ENCODE measurements at regions not wholly inside any gene's neighbourhood (a gene's known extent, or its start where the extent isn't known, plus 50 kb on each side); places are given as distances from the start of the nearest gene placed in this dataset.

- ChIA-PET CTCF (no interaction called here), POLR2A (no interaction called here)
- no peaks in the 10 kb centered on the region for H3K36me3 ChIP-seq (ENCODE audit: control insufficient read depth, insufficient read depth, low read length)
- no peak for DNase-seq (ENCODE audit: low read depth)
- H3K27me3 ChIP-seq (ENCODE audit: control insufficient read depth, insufficient read depth, low read length) = no peaks in the 10 kb centered on the region
- no peak for TF ChIP-seq CTCF (IDR thresholded peaks at IDR 0.05; ENCODE audit: insufficient read depth, low read depth, low read length)
- no peak overlapping the region for H3K4me3 ChIP-seq (ENCODE audit: low read depth, low read length)
Measured at GRCh38 chr2:140013545-140014203, 1233.5 kb upstream of the NXPH2 start.

- no peaks in the 10 kb centered on the region for H3K27me3 ChIP-seq (ENCODE audit: control insufficient read depth, insufficient read depth, low read length)
- DNase-seq (ENCODE audit: low read depth) = no peak
- no peak for TF ChIP-seq CTCF (IDR thresholded peaks at IDR 0.05; ENCODE audit: insufficient read depth, low read depth, low read length)
- ChIA-PET CTCF (no interaction called here), POLR2A (no interaction called here)
- H3K4me3 ChIP-seq (ENCODE audit: low read depth, low read length) = no peak overlapping the region
- H3K36me3 ChIP-seq (ENCODE audit: control insufficient read depth, insufficient read depth, low read length) = no peaks in the 10 kb centered on the region
Measured at GRCh38 chr2:140011287-140011686, 1231.1 kb upstream of the NXPH2 start.

- ChIA-PET POLR2A (no interaction called here), CTCF (no interaction called here)
- Histone ChIP-seq H3K36me3 (ENCODE audit: control insufficient read depth, insufficient read depth, low read length) (no peaks in the 10 kb centered on the region), H3K4me3 (ENCODE audit: low read depth, low read length) (no peak overlapping the region), H3K27me3 (ENCODE audit: control insufficient read depth, insufficient read depth, low read length) (no peaks in the 10 kb centered on the region)
- no peak for DNase-seq (ENCODE audit: low read depth)
- TF ChIP-seq CTCF (IDR thresholded peaks at IDR 0.05; ENCODE audit: insufficient read depth, low read depth, low read length) = no peak
Measured at GRCh38 chr2:140002110-140002509, 1221.9 kb upstream of the NXPH2 start.

- Histone ChIP-seq H3K36me3 (ENCODE audit: control insufficient read depth, insufficient read depth, low read length) (no peaks in the 10 kb centered on the region), H3K27me3 (ENCODE audit: control insufficient read depth, insufficient read depth, low read length) (no peaks in the 10 kb centered on the region), H3K4me3 (ENCODE audit: low read depth, low read length) (no peak overlapping the region)
- ChIA-PET CTCF (no interaction called here), POLR2A (no interaction called here)
- TF ChIP-seq CTCF (IDR thresholded peaks at IDR 0.05; ENCODE audit: insufficient read depth, low read depth, low read length) = no peak
- DNase-seq (ENCODE audit: low read depth) = no peak
Measured at GRCh38 chr2:139992711-139993345, 1212.6 kb upstream of the NXPH2 start.

GRCh38 chr2:139992078-139992477 is 1211.9 kb upstream of the NXPH2 start:
- Histone ChIP-seq H3K27me3 (ENCODE audit: control insufficient read depth, insufficient read depth, low read length) (no peaks in the 10 kb centered on the region), H3K36me3 (ENCODE audit: control insufficient read depth, insufficient read depth, low read length) (no peaks in the 10 kb centered on the region), H3K4me3 (ENCODE audit: low read depth, low read length) (no peak overlapping the region)
- no peak for DNase-seq (ENCODE audit: low read depth)
- TF ChIP-seq CTCF (IDR thresholded peaks at IDR 0.05; ENCODE audit: insufficient read depth, low read depth, low read length) = no peak
- ChIA-PET CTCF (no interaction called here), POLR2A (no interaction called here)

Data from BJ (cell line).